SK-N-MC (cell line): ENCODE measurements at regions not wholly inside any gene's neighbourhood (a gene's known extent, or its start where the extent isn't known, plus 50 kb on each side); places are given as distances from the start of the nearest gene placed in this dataset.
"Not testable (repeated sequence)": the region's sequence is repeated elsewhere in the genome, so short reads cannot be mapped to it uniquely, and the experiment has no call there.

Source experiments
- EZH2 ChIP-seq: fragments of 200-600 bp; sonication (generic); IDR thresholded peaks from one replicate; pipeline ENCODE4 v1.6.1; 2017; ENCODE audit warnings: antibody characterized with exemption
- POLR2AphosphoS5 ChIP-seq: IDR thresholded peaks from 2 replicates; pipeline ENCODE4 v1.6.1; 2012; ENCODE audit warnings: mild to moderate bottlenecking, low read depth, low read length, borderline replicate concordance

- not testable (repeated sequence) for TF ChIP-seq EZH2, POLR2AphosphoS5
These were observed 137.7 kb downstream of the CRLF3 start for GRCh38 chr17:30686538-30687479.
